ENCODE measurements at regions not wholly inside any gene's neighbourhood (a gene's known extent, or its start where the extent isn't known, plus 50 kb on each side); places are given as distances from the start of the nearest gene placed in this dataset.

- no peak for TF ChIP-seq CTCF (IDR thresholded peaks at IDR 0.05; ENCODE audit: insufficient read depth, low read length)
- H3K4me3 ChIP-seq (ENCODE audit: low read depth, low read length), result no peak overlapping the region
- DNase-seq (ENCODE audit: low read depth), result no peak
Observed at GRCh38 chr7:51458693-51459092, 142.1 kb upstream of the COBL start.

GRCh38 chr7:51457079-51457478, 140.5 kb upstream of the COBL start:
- H3K4me3 ChIP-seq (ENCODE audit: low read depth, low read length), result no peak overlapping the region
- no peak for DNase-seq (ENCODE audit: low read depth)
- TF ChIP-seq CTCF (IDR thresholded peaks at IDR 0.05; ENCODE audit: insufficient read depth, low read length), result no peak

- TF ChIP-seq CTCF (IDR thresholded peaks at IDR 0.05; ENCODE audit: insufficient read depth, low read length), result no peak
- no peak for DNase-seq (ENCODE audit: low read depth)
- H3K4me3 ChIP-seq (ENCODE audit: low read depth, low read length), result no peak overlapping the region
Observed at GRCh38 chr7:51456431-51457060, 139.9 kb upstream of the COBL start.

GRCh38 chr7:51455948-51456347, 139.3 kb upstream of the COBL start:
- TF ChIP-seq CTCF (IDR thresholded peaks at IDR 0.05; ENCODE audit: insufficient read depth, low read length), result no peak
- DNase-seq (ENCODE audit: low read depth), result no peak
- no peak overlapping the region for H3K4me3 ChIP-seq (ENCODE audit: low read depth, low read length)

- TF ChIP-seq CTCF (IDR thresholded peaks at IDR 0.05; ENCODE audit: insufficient read depth, low read length), result no peak
- no peak for DNase-seq (ENCODE audit: low read depth)
- no peak overlapping the region for H3K4me3 ChIP-seq (ENCODE audit: low read depth, low read length)
Observed at GRCh38 chr7:51455513-51455912, 138.9 kb upstream of the COBL start.

GRCh38 chr7:51455086-51455485, 138.5 kb upstream of the COBL start:
- H3K4me3 ChIP-seq (ENCODE audit: low read depth, low read length), result no peak overlapping the region
- TF ChIP-seq CTCF (IDR thresholded peaks at IDR 0.05; ENCODE audit: insufficient read depth, low read length), result no peak
- DNase-seq (ENCODE audit: low read depth), result no peak

- no peak overlapping the region for H3K4me3 ChIP-seq (ENCODE audit: low read depth, low read length)
- no peak for TF ChIP-seq CTCF (IDR thresholded peaks at IDR 0.05; ENCODE audit: insufficient read depth, low read length)
- no peak for DNase-seq (ENCODE audit: low read depth)
Observed at GRCh38 chr7:51452694-51453093, 136.1 kb upstream of the COBL start.

Measured in fibroblast of the aortic adventitia (primary cell).